NCI-H1694 treated with DMSO at 0.1 percent for 48 hours (cell line): ENCODE measurements at regions not wholly inside any gene's neighbourhood (a gene's known extent, or its start where the extent isn't known, plus 50 kb on each side); places are given as distances from the start of the nearest gene placed in this dataset.

Experiments used
- DNase-seq: peaks from one replicate; lab custom pipeline; 2025; lab: John Stamatoyannopoulos, UW

- DNase-seq, result no peak
Observed at GRCh38 chr1:36687312-36687711, 204.6 kb upstream of the CSF3R start.

GRCh38 chr1:36675931-36676562, 193.3 kb upstream of the CSF3R start:
- no peak for DNase-seq

GRCh38 chr1:36675106-36675505, 192.4 kb upstream of the CSF3R start:
- DNase-seq, result no peak

GRCh38 chr1:36673202-36673601, 190.5 kb upstream of the CSF3R start:
- no peak for DNase-seq

- DNase-seq, result no peak
Observed at GRCh38 chr1:36669262-36669661, 186.5 kb upstream of the CSF3R start.

- DNase-seq, result no peak
Observed at GRCh38 chr1:36667836-36668235, 185.1 kb upstream of the CSF3R start.

GRCh38 chr1:36667256-36667655, 184.5 kb upstream of the CSF3R start:
- DNase-seq, result no peak

- DNase-seq, result no peak
Observed at GRCh38 chr1:36665478-36666080, 182.9 kb upstream of the CSF3R start.

GRCh38 chr1:36664571-36665287, 182.0 kb upstream of the CSF3R start:
- DNase-seq, result peak; percentile 47

GRCh38 chr1:36663772-36664430, 181.2 kb upstream of the CSF3R start:
- DNase-seq, result no peak

- peak; percentile 75 for DNase-seq
Observed at GRCh38 chr1:36658838-36659237, 176.1 kb upstream of the CSF3R start.

- DNase-seq, result no peak
Observed at GRCh38 chr1:36657826-36658225, 175.1 kb upstream of the CSF3R start.

- no peak for DNase-seq
Observed at GRCh38 chr1:36656838-36657237, 174.1 kb upstream of the CSF3R start.

GRCh38 chr1:36656271-36656670, 173.6 kb upstream of the CSF3R start:
- no peak for DNase-seq

- no peak for DNase-seq
Observed at GRCh38 chr1:36654586-36654985, 171.9 kb upstream of the CSF3R start.

GRCh38 chr1:36653850-36654249, 171.1 kb upstream of the CSF3R start:
- peak; percentile 66 for DNase-seq

GRCh38 chr1:36652586-36652985, 169.9 kb upstream of the CSF3R start:
- no peak for DNase-seq

- no peak for DNase-seq
Observed at GRCh38 chr1:36652011-36652410, 169.3 kb upstream of the CSF3R start.

GRCh38 chr1:36651176-36651910, 168.6 kb upstream of the CSF3R start:
- no peak for DNase-seq

- peak; percentile 65 for DNase-seq
Observed at GRCh38 chr1:36650200-36651065, 167.7 kb upstream of the CSF3R start.

- DNase-seq, result peak; percentile 29
Observed at GRCh38 chr1:36645867-36646266, 163.2 kb upstream of the CSF3R start.
